HG02840 (cell line): ENCODE measurements at regions not wholly inside any gene's neighbourhood (a gene's known extent, or its start where the extent isn't known, plus 50 kb on each side); places are given as distances from the start of the nearest gene placed in this dataset.

Experiments
- ATAC-seq: cut with Tn5 transposase; IDR thresholded peaks from one replicate; pipeline ENCODE4 v1.9.1; 2021; ENCODE audit warnings: mild to moderate bottlenecking, moderate library complexity, moderate number of reproducible peaks; ENCODE audit not compliant: unreplicated experiment, low FRiP score

DNA sequence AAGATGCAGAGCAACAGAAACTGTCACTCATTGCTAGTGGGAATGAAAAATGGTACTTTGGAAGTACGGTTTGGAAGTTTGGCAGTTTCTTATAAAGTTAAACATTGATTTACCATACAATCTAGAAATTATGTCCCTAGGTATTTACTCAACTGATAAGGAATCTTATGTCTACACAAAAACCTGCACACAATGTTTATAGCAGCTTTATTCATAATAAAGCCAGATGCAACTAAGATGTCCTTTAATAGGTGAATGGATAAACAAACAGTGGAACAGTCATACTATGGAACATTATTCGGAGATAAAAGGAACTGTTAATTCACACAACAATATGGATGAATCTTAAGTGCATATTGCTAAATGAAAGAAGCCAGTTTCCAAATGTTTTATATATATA lies 96.2 kb upstream of the SIRPA start:
- no peak for ATAC-seq

DNA sequence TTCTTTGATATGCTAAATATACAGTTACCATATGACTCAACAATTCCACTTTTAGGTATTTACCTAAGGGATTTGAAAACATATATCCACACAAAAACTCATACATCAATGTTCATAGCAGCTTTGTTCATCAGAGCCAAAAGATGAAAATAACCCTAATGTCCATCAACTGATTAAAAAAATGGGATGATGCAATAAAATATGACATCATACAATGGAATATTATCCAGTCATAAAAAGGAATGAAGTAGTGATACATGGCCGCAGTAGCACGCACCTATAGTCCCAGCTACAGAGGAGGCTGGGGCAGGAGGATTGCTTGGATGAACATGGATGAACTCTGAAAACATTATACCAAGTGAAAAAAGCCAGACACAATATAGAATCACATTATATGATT lies 101.4 kb upstream of the SIRPA start:
- no peak for ATAC-seq

DNA sequence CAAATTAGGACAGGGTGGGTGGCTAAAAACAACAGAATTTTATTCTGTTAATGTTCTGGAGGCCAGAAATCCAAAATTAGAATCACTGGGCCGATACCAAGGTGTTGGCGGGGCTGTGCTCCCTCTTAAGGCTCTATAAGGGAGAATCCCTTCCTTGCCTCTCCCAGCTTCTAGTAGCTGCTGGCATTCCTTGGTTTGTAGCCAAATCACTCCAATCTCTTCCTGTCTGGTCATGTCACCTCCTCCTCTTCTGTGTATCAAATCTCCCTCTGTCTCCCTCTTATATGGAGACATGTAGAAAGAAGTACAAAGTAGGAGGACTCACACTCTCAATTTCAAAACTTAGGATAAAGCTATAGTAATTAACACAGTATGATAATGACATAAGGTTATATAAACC lies 102.9 kb upstream of the SIRPA start:
- no peak for ATAC-seq

DNA sequence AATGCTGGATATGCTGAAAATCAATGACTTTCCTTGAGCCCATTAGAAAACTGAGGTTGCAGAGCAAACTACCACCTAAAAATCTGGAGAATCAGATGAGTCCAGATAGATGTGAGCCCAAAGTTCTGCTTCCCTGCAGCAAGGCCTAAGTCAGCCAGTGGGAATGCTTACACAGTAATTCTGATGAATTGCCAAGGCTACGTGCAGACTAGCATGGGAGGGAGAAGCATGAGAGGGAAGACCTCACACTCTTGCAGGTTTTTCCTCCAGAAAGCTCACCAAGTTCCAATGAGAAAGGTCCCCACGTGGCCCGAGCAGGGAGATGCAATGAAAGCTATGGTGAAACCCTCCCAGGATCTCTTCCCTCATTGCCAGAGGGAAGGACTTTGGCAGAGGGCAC lies 104.8 kb upstream of the SIRPA start:
- no peak for ATAC-seq

DNA sequence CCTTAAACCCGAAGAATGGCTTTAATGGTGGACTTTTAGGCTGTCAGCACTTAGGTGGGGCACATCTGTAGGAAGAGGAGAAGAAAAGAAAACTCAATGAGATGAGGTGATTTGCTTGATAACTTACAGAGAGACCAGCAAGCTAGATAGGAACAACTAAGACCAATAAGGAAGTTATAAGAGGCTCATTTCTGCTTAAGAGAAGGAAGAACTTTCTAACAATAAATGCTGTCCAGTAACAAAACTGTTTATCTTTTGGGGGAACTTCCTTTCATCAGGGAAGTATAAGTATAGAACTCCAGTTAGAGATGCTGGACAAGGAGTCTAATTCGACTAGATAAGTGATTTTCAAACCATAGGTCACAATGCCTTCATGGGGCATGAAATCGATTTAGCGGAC lies 107.2 kb upstream of the SIRPA start:
- ATAC-seq, result no peak

DNA sequence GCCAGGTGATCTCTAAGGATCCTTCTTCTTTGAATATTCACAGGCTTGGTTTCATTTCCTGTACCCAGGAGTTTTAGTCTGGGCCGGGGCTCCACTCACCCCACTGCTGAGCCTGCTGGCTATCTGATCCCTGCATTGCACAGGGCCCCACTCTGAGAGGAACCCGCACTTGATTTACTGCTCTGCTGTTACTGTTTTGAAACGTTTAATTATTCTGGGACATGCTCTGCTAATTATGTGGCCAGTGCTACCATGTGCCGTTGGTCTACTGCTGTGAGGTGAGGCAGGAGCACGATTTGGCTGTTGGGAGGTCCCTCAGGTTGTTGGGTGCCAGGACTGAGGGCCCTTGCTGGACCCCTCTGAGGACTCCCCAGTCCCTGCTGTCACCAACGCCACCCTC lies 108.7 kb upstream of the SIRPA start:
- ATAC-seq, result no peak

DNA sequence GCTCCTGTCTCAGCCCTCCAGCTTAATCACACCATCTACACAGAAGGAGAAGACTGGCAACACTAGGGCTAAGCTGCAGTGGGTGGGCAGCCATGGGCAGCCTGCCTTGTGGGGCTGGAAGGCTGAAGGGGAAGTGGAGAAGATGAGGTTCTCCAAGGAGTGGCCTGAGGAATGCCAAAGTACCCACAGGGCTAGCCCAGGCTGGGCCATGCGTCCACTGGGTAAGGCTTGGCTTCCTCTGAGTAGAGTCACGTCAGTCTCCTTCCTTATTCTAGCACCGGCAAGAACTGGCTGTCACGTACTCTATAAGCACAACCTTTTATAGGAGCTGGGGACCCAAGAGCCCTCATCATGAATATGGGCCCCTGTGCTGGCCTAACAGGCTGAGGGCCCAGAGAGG lies 110.6 kb upstream of the SIRPA start:
- ATAC-seq, result no peak

DNA sequence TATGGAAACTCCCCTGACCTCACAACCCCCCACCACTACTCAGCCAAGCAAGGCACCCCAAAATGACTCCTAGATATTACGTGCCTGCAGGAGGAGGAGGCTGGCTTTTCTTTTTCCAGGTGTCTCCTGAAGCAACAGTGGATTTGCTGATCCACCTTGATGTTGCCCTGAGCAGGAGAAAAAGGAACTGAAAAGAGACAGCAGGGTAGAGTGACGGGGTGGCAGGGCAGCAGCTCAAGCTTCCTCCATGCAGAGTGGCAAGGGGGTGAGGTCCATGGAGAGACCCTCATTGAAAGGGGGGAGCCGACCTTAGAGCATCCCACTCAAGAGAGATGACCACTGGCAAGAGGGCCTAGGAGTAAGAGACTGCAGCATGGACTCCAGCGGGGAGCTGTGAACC lies 112.0 kb upstream of the SIRPA start:
- ATAC-seq, result no peak

DNA sequence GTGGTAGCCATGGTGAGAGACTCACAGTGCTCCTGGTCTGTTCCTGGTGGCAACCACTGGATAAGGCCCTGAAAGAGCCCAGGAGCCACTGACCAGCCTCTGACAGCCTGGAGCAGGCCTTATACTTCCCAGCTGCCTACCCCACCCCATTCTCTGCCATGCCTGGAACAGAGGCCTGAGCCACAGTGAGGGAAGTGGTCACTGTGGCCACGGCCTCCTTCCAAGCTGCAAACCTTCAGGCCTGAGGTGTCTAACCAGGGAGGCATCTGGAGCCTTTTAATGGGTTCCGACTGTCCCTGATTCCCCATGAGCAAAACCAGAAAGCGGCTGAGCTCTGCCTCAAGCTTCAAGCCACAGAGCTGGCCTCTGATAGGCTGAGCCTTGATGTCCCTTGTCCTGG lies 113.0 kb upstream of the SIRPA start:
- ATAC-seq, result no peak

DNA sequence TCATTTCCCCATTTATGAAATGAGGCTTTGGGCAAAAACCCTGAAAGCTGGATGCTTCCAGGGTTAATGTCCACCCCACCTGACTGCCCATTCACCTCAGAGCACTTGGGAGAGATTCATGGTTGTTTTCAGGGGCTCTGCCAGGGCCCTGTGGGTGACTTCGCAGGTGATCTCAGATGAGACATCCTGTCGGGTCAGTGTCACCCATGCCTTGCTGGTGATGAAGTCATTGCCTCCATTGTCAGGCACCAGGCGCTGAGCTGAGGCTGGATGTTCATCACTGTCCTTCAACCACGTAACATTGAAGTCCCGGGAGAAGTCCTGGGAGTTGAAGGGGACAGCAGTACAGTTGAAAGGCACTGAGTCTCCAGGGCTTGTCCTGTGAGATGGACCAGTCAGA lies 115.6 kb upstream of the SIRPA start:
- no peak for ATAC-seq

DNA sequence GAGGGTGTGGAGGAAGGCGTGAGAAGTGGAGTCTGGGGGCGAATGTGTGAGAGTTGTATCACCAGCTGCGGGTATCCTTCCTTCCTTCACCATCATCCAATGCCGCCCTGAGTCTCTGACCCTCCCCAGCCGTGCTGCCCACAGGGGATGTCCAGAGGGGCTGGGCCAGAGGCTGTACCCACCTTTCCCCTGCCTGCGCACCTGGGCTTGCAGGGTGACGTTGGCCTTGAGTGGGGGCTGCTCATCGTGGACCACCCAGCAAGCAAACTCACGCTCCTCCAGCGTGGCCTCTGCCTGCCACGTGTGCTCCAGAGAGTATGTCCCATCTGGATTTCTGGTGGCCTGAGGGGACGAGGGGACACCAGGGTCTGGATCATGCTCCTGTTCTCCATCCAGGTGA lies 116.9 kb upstream of the SIRPA start:
- no peak for ATAC-seq

DNA sequence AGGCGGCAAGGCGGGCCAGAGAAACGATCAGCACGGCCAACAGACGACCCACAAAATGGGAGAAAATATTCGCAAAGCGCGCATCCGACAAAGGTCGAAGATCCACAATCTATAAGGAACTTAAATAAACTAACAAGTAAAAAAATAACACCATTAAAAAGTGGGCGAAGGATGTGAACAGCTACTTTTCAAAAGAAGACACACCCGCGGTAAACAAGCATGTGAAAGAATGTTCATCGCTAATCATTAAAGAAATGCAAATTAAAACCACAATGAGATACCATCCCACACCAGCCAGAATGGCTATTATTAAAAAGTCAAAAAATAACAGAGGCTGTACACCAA lies 117.8 kb upstream of the SIRPA start:
- no peak for ATAC-seq

DNA sequence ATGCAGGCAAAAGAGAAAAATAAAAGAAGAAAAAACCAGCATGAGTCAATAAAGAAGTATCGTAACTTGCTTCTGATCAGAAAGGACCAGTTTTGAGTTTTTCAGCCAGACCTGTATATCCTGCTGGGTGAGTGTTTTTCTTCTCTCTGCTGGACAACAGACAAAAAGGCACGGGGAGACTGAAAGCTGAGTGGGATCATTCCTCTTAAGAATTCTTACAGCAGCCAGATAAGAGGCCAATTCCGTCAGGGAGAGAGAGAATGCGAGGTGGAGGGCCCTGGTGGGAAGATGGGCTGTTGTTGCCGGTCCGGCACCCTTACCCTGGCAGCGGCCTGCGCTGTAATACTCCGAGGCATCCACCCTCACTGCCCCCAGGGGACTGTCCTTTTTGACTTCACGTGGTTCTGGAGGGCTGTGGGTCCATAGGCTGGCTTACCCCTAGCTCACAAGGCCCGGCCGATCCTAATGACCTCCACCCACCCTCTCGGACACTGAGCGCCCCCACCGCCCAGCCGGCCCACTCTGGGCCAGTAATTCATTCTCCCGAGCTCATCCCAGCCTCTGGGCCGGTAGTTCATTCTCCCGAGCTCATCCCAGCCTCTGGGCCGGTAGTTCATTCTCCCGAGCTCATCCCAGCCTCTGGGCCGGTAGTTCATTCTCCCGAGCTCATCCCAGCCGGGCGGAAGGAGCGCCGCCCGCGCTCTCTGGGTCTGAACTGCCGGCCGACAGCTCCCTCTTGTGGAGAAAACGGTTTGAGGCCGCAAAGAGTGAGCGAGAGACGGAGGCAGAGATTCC lies 118.3 kb upstream of the SIRPA start:
- peak; percentile 67 for ATAC-seq

DNA sequence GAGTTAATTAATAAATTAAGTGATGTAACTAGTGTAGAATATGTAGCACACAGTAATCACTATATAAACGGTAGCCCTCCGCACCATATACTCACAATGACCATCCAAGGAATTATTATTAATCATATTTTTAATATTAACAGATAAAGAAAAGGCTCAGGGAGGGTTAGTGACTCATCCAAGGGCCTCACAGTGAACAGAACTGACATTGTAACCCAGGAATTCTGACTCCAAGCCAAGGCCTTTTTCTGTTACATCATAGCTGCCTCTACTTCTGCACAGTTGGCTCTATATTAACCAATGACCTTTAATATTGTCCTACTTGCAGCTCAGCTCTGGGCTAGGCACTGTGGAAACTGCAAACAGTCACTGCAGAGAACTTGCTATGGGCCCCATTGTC lies 117.5 kb upstream of the SIRPG start:
- no peak for ATAC-seq

DNA sequence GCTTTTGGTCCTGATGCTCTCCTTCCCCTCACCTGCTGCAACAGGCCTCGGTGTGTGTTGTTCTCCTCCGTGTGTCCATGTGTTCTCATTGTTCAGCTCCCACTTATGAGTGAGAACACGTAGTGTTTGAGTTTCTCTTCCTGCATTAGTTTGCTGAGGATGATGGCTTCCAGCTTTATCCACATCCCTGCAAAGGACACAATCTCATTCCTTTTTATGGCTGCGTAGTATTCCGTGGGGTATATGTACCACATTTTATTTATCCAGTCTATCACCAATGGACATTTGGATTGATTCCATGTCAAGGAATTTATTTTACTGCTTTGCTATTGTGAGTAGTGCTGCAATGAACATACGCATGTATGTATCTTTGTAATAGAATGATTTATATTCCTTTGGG lies 116.9 kb upstream of the SIRPG start:
- ATAC-seq, result no peak

DNA sequence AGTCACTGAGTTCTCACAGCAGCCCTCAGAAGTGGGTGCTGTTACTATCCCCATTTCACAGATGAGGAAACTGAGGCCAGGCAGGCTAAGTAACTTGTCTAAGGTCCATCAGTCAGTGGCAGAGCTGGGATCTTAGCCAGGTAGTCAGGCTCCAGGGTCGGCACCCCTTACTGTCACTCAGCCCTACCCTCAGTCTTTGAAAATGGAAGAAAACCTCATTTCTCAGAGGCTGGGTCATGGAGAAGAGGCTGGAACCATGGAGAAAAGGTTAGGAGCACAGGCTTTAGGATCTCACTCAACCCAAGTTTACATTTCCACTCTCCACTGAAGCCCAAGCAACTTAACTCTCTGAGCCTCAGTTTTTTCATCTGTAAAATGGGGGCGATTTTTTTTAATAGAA lies 116.2 kb upstream of the SIRPG start:
- no peak for ATAC-seq

DNA sequence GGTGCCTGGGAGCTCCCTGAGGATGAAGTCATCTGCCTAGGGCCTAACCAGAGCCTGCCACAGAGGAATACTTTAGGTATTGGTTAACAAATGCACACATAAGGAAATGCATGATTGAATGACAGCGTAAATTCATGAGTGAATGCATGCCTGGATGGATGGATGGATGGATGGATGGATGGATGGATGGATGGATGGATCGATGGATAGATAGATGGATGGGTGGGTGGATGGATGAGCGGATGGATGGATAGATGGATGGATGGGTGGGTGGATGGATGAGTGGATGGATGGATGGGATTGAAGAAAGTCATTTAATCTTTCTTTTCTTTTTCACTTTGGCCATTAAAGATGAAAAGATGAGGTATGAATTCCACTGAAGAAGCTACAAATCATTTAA lies 111.9 kb upstream of the SIRPG start:
- no peak for ATAC-seq

DNA sequence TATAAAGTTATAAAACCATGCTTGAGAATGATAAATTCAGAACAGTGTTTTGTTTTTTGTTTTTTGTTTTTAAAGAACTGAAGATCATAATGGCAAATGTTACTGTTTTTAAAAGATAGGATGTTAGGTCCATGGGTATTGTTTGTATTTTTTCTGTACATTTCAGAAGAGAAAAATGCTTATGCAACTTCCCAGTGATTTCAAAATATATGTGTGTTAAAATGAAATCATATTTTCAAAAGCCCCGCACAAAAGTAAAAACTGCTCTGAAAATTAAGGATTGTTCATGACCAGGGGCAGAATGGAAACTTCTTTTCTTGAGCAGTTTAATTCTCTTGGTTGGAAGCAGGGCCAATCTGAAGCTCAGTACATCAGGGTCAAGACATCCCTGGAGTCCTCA lies 109.2 kb upstream of the SIRPG start:
- no peak for ATAC-seq

DNA sequence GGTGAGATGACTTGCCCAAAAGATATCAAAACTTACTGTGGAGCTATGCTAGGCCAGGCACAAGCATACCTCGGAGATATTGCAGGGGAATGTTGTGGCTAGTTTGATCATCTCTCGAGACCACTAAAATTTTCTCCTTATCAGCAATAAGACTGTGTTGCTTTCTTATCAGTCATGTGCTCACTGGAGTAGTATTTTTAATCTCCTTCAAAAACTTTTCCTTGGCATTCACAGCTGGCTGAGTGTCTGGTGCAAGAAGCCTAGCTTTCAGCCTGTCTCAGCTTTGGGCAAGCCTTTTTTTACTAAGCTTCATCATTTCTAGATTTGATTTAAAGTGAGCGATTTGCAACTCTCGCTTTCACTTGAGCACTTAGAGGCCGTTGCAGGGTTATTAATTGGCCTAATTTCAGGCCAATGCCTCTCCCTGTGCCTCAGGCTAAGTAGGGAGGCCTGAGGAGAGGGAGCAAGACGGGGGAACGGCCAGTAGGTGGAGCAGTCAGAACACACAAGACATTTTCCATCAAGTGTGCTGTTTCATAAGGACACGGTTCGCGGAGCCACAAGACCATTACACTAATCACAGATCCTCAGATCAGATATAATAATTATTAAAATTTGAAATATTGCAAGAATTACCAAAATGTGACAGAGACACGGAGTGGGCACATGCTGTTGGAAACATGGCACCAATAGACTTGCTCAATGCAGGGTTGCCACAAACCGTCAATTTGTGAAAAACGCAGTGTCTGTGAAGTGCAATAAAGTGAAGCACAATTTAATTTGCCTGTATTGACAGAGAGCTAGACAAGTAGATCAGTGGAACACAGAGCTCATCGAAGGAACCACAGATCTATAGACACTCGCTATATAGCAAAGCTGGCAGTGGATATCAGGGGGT lies 106.8 kb upstream of the SIRPG start:
- ATAC-seq, result peak; percentile 67

DNA sequence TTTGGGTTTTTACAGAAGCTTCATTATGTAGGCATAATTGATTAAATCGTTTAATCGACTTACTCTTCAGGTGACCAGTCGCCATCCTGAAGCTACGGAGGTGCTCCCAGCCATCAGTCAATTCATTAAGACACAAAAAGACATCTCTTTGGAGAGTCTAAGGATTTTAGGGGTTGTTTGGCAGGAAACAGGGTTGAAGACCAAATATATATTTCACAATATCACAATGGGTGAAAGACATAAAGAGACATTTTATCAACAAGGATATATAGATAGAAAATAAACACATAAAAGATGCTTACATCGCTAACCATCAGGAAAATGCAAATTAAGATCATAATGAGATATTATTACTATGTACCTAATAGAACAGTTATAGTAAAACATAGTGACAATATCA lies 104.0 kb upstream of the SIRPG start:
- ATAC-seq, result no peak

DNA sequence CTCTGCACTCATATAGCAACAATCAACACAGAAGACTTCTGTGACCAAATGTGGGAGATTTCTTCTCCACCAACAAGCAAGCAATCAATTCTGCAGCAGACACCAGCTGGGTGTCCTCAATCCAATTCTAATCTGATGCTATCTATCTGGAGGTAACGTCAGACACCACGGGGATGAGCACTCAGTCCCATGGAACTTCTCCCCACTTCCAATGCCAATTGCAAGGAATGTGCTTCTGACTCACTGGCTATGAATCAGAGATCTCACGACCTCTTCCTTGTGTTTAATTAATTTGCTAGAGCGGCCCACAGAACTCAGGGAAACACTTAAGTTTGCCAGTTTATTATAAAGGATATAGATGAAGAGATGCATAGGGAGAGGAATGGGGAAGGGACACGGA lies 103.5 kb upstream of the SIRPG start:
- ATAC-seq, result no peak

DNA sequence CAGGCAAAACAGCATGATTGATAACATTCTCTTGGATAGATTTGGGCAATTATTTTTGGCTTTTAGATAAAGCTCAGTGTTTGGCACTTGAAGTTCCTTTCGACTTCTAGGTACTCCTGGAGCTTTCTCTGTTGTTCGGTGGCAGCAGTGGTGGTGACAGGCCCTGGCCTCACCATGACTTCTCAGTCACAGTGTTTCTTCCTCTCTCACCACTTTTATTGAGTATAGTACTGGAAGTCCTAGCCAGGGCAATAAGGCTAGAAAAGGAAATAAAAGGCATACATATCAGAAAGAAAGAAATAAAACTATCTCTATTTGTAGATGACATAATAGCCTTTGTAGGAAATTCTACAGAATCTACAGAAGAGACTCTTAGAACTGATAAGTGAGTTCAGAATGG lies 101.2 kb upstream of the SIRPG start:
- no peak for ATAC-seq
